HG03175 (cell line): ENCODE measurements at regions not wholly inside any gene's neighbourhood (a gene's known extent, or its start where the extent isn't known, plus 50 kb on each side); places are given as distances from the start of the nearest gene placed in this dataset.

Source experiments
- ATAC-seq: cut with Tn5 transposase; IDR thresholded peaks from one replicate; pipeline ENCODE4 v1.9.1; 2021; ENCODE audit warnings: mild to moderate bottlenecking, moderate library complexity; ENCODE audit not compliant: unreplicated experiment

DNA sequence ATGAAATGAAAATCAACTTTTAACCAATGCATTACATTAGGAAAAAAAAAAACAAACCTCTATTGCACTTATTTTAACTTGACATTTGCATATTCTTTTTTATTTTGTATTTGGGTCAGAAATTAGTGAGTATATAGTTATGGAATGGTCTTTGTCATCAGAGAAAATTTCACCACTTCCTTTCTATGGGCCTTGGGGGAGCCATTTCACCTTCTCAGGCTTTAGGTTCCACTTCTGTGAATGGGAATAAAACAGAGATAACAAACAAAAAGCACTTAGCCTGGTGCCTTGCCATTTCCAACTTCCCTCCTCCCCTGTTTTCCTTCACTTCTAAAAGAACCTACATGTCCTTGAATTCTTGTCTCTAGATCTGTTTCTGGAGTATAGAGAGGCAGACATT, 168.0 kb upstream of the STT3B start:
- no peak for ATAC-seq

DNA sequence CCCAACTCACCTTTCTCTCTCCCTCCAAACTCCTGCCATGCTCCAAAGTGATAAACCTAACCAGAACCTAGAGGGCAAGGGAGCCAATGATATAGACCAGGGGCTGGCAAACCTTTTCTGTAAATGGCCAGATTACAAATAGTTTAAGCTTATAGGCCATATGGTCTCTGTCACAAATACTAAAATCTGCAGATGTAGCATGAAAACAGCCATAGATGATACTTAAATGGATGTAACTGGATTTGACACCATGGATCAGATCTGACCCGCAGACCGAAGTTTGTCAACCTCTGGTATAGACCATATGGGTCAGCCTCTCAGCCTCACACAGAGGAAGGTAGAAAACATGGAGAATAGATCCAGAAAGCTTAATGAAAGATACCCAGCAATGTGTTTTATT, 165.2 kb upstream of the STT3B start:
- no peak for ATAC-seq

DNA sequence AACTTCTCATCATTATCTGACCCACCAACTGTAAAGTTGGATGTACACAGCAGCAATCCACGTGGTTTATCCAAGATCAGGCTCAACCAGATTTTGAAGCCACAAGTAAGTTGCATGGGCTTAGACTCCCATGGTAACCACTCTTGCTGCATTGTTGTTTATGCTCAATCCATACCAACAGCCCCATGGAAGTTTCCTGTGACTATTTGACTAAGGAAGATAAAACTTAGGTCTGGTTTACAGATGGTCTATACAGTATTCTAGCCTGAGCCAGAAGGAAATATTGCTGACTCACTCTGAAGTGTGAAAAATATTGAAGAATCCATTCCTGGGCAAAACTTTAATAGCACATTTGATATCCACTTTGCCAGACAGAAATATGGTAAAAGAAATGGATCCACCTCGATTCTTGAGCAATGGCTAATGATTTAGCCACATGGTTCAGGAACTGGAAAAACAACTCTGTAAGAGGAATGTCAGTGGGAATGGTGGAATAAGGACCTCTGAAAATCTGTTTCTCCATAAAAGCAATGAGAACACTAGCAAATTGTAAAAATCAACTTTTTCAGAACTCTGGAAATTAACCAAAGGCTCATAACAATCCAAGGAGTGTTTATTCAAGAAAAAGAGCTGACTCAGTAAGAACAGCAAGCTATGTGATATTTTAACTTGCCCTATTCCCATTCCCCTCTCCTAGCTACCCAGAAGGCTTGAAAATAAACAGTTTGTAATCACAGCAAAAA, 162.9 kb upstream of the STT3B start:
- ATAC-seq: no peak

GRCh38 chr3:31370380-31370666, 162.4 kb upstream of the STT3B start:
- ATAC-seq: no peak

GRCh38 chr3:31370681-31371080, 162.0 kb upstream of the STT3B start:
- ATAC-seq: no peak

DNA sequence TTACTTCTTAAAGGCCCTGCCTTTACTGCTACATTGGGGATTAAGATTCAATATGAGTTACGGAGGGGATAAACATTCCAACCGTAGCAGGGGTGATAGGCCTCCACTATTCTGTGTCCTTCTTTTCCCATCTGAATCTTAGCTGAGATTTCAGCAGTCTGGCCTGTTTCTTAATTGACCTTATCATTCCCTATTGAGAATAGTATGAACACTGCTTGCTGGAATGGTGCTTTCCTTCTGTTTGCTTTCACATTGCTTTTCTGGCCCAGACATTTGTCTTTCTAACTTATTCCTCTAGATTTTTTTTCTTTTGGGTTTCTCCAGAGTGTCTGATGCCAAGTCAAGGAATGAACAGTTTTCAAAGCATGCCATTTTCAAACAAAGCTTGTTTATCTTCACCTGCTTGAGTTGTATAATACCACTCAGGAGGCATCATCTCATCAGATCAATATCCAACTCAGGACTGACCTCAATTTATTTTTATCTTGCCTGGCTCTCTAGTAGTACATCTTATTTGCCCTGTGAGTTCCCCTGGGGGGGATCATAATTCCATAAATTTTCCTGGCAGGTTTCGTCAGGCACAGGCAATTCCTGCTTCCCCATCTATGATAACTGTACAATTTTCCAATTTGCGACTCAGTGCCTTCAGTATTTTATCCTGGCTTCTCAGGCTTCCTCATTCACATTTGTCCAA, 161.1 kb upstream of the STT3B start:
- ATAC-seq: no peak

DNA sequence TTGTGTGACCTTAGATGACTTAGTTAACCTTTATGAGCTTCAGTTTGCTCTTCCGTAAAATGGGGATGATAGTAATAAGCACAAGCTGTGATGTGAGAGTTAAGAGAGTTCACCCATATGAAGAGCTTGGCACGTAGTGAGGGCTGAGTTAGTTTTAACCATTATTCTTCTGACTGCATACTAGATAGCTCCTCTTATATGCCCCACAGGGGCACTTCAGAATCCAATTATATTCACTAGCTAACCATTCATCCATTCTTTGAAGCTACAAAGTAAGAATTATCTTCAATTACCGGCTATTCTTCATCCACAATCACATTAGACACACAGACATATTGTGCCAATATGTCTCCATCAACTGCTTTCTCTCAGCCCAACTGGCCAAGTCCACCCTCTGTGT, 159.0 kb upstream of the STT3B start:
- no peak for ATAC-seq

DNA sequence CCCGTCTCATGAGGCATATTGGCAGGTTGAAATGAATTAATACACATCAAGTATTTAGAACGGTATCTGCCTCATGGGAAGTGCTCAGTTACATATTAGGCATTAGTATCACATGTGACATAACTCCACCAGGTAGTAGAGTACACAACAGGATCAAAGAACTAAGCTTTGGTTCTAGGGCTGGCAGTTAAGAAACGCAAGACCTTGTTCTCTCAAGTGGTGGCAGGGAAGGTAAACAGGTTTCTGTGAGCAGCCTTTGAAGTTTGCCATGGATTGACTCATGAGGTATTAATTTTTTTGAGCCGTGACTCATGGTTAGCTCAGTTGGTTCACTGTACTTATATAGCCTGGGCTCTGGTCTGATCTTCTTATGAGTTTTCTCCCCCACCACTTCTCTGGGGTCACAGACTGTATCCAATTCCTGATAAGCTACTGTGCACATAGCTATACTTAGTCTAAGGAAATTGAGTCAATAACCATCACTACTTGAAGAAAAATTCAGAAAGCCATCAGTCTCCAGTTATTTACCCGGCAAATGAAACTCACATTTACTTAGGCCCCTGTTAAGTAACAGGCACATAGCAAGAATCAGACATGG, 155.6 kb upstream of the STT3B start:
- no peak for ATAC-seq

- ATAC-seq: no peak
Observed at GRCh38 chr3:31378231-31378630, 154.5 kb upstream of the STT3B start.

DNA sequence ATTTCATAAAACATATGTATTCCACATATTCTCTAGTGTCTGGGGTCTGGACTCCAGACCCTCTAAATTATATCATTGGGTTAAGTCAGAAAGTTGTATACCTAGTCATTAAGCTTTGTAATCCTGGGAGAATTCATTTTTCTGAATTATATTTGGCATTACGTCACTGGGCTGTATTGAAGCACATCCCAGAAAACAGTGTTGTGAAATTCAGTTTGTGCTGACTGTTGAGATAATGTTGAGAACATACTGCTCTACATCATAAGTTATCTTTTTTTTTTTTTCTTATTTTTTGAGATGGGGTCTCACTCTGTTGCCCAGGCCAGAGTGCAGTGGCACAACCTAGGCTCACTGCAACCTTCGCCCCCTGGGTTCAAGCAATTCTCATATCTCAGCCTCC, 153.1 kb upstream of the STT3B start:
- no peak for ATAC-seq

DNA sequence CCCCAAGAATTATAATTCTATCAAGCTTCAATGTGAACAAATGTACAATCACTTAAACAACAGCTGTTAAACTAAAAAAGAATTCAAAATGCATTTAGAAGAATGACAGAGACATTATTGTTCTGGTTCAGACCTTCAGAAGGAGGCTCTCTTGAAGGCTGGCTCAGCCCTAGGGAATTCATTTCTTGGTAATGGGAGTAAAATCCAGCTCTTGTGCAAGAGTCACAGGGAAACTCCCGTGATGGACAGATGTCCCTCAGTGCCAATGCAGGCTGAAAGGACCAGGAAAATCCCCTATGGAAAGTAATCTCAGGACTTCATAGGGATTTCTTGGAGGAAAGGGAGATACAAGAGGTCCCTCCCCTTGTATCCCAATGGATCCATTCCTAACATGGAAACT, 149.9 kb upstream of the STT3B start:
- no peak for ATAC-seq

- no peak for ATAC-seq
Observed at GRCh38 chr3:31384117-31384516, 148.6 kb upstream of the STT3B start.

DNA sequence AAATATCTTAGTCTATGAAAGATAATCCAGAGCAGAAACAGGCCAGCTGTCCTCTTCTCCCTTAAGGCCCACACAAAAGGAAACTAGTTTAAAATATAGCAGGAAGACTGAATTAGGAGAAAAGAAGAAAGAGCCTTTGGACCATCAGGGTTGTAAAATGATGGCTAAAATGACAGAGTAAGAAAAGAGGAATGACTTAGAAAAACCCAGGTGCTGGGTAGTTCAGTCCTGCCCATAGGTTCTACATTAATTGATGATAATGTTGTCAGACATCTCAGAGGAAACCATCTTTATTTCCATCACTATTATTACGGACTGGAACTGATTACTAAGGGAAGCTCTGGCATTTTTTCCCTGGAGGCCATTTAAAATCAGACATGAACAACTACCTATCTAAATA, 142.8 kb upstream of the STT3B start:
- ATAC-seq: no peak

DNA sequence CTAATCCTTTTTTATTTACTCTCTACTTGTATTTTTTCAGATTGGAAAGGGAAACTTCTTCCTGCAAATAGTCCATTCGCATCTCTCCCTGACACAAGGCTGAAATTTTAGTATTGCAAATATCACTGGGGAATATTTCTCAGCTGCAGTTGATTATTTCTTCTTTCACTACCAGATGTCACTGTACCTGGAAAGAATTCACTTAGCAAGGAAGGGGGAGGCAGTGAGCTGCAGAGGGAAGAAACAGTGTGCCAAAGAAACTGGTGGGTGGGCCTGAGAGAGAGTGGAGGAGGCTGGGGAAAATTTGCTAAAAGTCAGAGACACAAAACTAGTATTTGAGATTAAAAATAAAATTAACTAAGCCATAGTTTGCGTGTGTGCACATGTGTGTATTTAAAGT, 142.3 kb upstream of the STT3B start:
- no peak for ATAC-seq

- ATAC-seq: no peak
Observed at GRCh38 chr3:31391150-31391549, 141.6 kb upstream of the STT3B start.

- no peak for ATAC-seq
Observed at GRCh38 chr3:31392568-31392967, 140.2 kb upstream of the STT3B start.

DNA sequence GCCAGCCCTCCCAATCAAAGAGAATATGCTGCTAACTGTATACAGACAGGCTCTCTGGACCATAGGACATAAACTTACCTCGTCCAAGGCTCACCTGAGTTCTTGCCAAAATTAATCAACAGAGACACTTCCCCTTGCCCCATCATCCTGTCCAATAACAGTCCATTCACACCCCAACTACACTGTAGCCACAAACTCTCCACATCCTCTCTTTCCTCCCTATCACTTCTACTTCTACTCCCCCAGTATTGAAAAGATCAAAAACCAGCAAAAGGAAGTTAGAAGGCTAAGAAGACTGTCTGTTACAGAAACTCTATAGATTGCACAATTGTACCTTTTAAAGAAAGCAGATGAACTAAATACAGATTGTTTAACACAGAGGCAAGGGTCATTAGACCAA, 133.5 kb upstream of the STT3B start:
- no peak for ATAC-seq

DNA sequence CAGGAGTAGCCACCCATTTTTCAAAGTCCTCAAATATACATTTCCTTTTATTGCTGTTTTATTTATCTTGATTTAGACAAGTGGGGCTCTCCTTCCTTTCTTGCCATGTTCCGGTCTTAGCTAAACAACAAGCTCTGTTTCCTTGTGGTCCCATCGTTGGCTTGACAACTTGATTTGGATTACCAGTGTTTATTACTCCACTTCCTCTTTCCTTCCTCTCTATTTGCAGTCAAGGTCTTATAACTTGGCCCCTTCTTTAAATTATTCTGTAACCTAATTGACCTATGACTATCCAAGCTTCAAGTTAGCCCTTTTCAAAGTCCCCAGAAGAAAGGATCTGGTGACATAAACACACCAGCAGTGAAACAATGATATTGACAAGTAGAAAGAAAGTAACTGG, 130.6 kb upstream of the STT3B start:
- ATAC-seq: no peak

DNA sequence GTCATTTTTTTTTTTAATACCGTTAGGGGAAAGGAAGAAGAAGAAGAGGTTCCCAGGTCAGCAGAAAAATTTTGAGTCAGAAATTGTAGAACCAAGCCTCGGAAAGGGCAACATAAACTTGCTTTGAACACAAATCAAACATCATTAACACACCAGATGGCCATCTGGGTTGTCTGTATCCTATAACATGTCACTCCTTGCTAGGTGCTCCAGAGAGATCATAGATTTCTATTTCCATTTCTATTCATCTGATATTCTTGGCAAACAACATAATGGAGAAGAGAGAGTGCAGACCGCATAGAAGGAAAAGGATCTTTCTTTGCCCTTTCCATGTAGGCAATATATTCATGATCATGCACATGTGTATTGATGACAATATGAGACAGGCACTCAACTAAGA, 129.5 kb upstream of the STT3B start:
- no peak for ATAC-seq

DNA sequence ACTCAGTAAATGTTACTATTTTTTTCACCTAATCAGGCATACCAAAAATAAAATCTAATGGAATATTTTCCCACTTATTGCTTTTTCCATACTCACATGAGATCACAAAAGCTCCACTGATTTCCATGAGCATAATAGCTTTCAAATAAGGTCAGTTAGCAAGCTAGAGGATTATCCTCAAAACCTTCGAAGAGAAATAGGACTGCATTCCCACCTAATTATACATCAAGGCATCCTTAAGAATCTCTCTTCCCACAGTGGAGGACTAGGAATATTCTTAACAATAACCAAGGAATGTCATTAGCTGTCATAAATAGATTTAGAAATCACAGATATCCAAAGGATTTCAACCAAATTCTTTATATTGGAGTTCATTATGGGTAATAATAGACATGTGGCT, 127.9 kb upstream of the STT3B start:
- ATAC-seq: no peak

DNA sequence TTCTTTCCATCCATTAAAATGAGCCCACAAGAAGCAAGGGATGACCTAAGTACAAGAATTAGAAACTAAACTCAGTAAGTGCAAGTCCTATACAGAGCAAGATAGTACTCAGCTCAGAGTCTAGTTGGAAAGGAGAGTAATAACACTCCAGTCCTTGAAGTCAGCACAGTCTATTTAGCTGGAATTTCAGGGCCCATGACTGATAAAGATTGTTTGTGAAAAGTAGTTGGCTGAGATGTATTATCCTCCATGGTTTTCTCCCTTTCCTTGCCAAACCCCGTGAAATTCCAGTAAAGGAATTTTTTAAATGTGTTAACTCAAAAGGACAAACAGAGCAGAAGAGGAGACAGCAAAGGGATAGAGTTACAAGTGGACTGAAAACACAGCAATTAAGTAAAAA, 127.2 kb upstream of the STT3B start:
- no peak for ATAC-seq

- no peak for ATAC-seq
Observed at GRCh38 chr3:31406896-31407295, 125.8 kb upstream of the STT3B start.

DNA sequence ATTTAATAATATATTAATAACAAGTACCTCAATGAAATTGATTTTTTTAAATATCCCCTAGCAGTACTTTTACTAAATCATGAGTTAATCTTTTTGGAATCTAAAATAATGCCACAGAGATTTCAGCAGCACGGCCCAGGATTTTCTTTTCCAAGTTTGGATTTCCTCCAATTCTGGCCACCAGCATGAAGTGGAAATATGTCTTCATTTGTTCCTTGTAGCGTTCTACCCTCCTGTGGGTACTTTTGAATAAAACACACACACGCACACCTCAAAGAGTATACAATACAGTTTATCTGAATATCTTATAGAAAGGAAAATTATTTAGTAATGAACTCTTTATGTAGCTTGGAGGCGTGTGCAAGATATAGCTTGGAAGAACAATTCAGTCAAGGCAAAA, 125.1 kb upstream of the STT3B start:
- no peak for ATAC-seq
